Left ventricle myocardium inferior (tissue), 1 donor: ENCODE measurements at regions not wholly inside any gene's neighbourhood (a gene's known extent, or its start where the extent isn't known, plus 50 kb on each side); places are given as distances from the start of the nearest gene placed in this dataset.

Source experiments
- DNase-seq: peaks from one replicate; pipeline ENCODE4 v3.0.0-alpha.2; 2020
- H3K27ac ChIP-seq: fragments of 200-600 bp; replicated peaks from 2 replicates; pipeline ENCODE4 v1.8.0; 2021
- H3K27me3 ChIP-seq: fragments of 200-600 bp; 2 replicates; pipeline ENCODE4 v1.8.0; 2021; ENCODE audit warnings: low read depth
- H3K36me3 ChIP-seq: fragments of 200-600 bp; 2 replicates; pipeline ENCODE4 v1.8.0; 2021
- H3K4me1 ChIP-seq: fragments of 200-600 bp; 2 replicates; pipeline ENCODE4 v1.8.0; 2021
- H3K4me3 ChIP-seq: fragments of 200-600 bp; 2 replicates; pipeline ENCODE4 v1.8.0; 2021; ENCODE audit warnings: mild to moderate bottlenecking, moderate library complexity
- H3K9me3 ChIP-seq: fragments of 200-600 bp; replicated peaks from 2 replicates; pipeline ENCODE4 v1.8.0; 2021
- intact Hi-C: fragments of 100-400 bp; cut with micrococcal nuclease; formaldehyde crosslinking; loops from one replicate; pipeline ENCODE4 v1.11.0; 2022
- TF ChIP-seq, protein P1 (sequence below): fragments of 200-600 bp; IDR thresholded peaks from 2 replicates; pipeline ENCODE4 v1.8.0; 2021; ENCODE audit warnings: antibody characterized with exemption, mild to moderate bottlenecking, borderline replicate concordance
- donor health status: DM: no; HTN: yes; CAD: no; lungs with severe emphysema.

DNA sequence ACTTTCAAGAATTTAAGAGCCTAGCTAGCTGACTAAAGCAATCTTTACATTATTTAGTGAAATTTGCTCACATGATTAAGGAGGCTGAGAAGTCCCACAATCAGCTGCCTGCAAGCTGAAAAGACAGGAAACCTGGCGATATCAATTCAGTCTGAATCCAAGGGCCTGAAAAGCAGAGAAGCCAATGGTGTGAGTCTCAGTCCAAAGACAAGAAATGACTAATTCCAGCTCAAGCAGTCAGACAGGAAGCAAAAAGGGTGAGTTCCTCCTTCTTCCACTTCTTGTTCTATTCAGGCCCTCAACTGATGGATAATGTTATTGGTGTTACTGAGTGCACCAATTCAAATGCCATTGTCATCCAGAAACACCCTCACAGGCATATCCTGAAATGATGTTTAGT lies 1231.6 kb upstream of the CELF2 start:
- H3K27me3 ChIP-seq = no peaks in the 10 kb centered on the region
- DNase-seq = no peak
- H3K9me3 ChIP-seq = peaks cover 9% of the 10 kb centered on the region
- intact Hi-C loops = no loop called here
- TF ChIP-seq, protein P1, sequence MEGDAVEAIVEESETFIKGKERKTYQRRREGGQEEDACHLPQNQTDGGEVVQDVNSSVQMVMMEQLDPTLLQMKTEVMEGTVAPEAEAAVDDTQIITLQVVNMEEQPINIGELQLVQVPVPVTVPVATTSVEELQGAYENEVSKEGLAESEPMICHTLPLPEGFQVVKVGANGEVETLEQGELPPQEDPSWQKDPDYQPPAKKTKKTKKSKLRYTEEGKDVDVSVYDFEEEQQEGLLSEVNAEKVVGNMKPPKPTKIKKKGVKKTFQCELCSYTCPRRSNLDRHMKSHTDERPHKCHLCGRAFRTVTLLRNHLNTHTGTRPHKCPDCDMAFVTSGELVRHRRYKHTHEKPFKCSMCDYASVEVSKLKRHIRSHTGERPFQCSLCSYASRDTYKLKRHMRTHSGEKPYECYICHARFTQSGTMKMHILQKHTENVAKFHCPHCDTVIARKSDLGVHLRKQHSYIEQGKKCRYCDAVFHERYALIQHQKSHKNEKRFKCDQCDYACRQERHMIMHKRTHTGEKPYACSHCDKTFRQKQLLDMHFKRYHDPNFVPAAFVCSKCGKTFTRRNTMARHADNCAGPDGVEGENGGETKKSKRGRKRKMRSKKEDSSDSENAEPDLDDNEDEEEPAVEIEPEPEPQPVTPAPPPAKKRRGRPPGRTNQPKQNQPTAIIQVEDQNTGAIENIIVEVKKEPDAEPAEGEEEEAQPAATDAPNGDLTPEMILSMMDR = no peak
- no peaks in the 10 kb centered on the region for H3K36me3 ChIP-seq
- H3K4me3 ChIP-seq = no peak overlapping the region
- H3K27ac ChIP-seq = no peak overlapping the region
- H3K4me1 ChIP-seq = no peaks in the 10 kb centered on the region

GRCh38 chr10:9786576-9786975 lies 1231.1 kb upstream of the CELF2 start:
- H3K4me3 ChIP-seq = no peak overlapping the region
- no peaks in the 10 kb centered on the region for H3K36me3 ChIP-seq
- no peaks in the 10 kb centered on the region for H3K4me1 ChIP-seq
- TF ChIP-seq, protein P1 = no peak
- no peak for DNase-seq
- H3K9me3 ChIP-seq = peaks cover 9% of the 10 kb centered on the region
- H3K27me3 ChIP-seq = no peaks in the 10 kb centered on the region
- no peak overlapping the region for H3K27ac ChIP-seq
- intact Hi-C loops = no loop called here

DNA sequence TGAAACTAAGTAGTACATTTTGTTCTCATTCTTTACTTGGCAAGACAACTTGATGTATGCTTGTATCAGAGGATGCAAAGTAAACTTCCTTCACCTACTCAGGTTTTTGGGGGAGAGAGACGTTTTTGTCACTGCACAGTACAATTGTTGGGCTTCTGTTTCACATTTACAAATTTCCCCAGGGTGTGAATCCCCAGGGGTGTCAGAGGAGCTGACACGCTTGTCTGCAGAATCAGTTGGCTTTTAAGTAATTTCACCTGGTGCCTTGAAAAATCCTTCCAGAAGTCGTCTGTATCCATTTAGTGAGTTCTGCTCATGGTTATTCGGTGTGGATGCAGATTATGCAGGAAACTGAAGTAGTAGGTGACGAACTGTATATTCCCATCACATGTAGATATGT lies 1227.7 kb upstream of the CELF2 start:
- H3K4me3 ChIP-seq = no peak overlapping the region
- TF ChIP-seq, protein P1 = no peak
- H3K9me3 ChIP-seq = no peaks in the 10 kb centered on the region
- no peak for DNase-seq
- H3K4me1 ChIP-seq = no peaks in the 10 kb centered on the region
- intact Hi-C loops = no loop called here
- no peak overlapping the region for H3K27ac ChIP-seq
- no peaks in the 10 kb centered on the region for H3K36me3 ChIP-seq
- H3K27me3 ChIP-seq = no peaks in the 10 kb centered on the region

DNA sequence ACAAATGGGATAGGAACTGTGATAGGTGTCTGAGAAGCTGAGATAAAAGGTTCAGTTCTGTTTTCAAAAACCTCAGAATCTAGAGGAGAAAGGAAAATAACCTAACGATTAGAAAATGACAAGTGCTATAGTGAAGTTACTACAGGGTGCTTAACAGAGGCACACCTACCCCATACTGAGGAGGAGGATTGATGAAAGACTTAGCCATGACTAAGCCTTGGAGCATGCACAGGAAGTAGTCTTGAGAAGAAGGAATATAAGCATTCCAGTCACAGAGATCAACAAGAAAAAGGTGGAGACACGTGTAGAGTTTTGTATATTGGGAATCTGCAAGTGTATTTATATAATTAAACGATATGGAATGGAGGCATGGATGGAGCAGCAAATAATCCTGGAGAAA lies 1225.5 kb upstream of the CELF2 start:
- Histone ChIP-seq H3K4me1 (peaks cover 7% of the 10 kb centered on the region), H3K27ac (no peak overlapping the region), H3K9me3 (no peaks in the 10 kb centered on the region), H3K36me3 (no peaks in the 10 kb centered on the region), H3K27me3 (no peaks in the 10 kb centered on the region), H3K4me3 (no peak overlapping the region)
- DNase-seq = no peak
- TF ChIP-seq, protein P1 = no peak
- intact Hi-C loops = no loop called here

GRCh38 chr10:9796564-9796963 lies 1221.1 kb upstream of the CELF2 start:
- peaks cover 7% of the 10 kb centered on the region for H3K4me1 ChIP-seq
- H3K9me3 ChIP-seq = no peaks in the 10 kb centered on the region
- no peaks in the 10 kb centered on the region for H3K36me3 ChIP-seq
- no peak overlapping the region for H3K4me3 ChIP-seq
- H3K27me3 ChIP-seq = no peaks in the 10 kb centered on the region
- no peak overlapping the region for H3K27ac ChIP-seq
- intact Hi-C loops = no loop called here
- TF ChIP-seq, protein P1 = no peak
- no peak for DNase-seq

DNA sequence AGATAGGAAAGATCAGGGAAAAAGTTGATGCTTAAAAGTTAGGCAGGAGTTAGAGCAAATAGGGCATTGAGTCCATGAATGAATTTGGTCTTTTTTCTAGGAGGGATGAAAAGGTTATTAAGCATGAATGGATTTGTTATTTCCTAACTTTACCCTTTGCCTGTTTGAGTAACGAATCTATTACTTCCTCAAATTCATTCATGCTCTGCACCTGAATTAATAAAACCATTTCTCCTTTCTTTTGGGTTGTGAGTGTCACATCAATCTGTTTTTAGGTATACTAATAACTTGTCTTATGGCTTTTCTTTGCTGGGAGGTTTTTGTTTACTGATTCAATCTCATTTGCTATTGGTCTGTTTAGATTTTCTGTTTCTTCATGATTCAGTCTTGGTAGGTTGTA lies 1217.7 kb upstream of the CELF2 start:
- H3K9me3 ChIP-seq = no peaks in the 10 kb centered on the region
- intact Hi-C loops = no loop called here
- H3K36me3 ChIP-seq = no peaks in the 10 kb centered on the region
- peaks cover 7% of the 10 kb centered on the region for H3K4me1 ChIP-seq
- H3K27ac ChIP-seq = no peak overlapping the region
- DNase-seq = no peak
- H3K27me3 ChIP-seq = no peaks in the 10 kb centered on the region
- TF ChIP-seq, protein P1 = no peak
- no peak overlapping the region for H3K4me3 ChIP-seq
